ENCODE measurements at regions not wholly inside any gene's neighbourhood (a gene's known extent, or its start where the extent isn't known, plus 50 kb on each side); places are given as distances from the start of the nearest gene placed in this dataset.

DNA sequence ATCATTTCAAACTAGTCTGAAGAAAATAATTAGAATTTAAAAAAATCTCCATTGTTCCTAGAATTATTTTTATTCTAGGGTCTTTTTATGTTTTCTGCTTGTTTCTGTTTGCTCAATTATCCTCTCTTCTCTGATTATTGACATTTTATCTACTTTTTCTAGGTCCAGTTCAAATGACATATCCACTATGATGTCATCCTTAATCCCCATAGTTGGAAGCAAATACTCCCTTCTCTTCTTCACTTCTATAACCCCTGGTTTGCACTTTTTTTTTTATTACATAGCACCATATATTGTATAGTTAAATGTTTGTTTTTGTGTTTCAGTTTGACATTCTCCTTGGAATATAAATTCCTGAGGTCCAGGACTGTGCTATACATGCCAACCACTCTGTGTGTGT is 82.6 kb downstream of the CT47B1 start:
- Histone ChIP-seq H3K79me2 (ENCODE audit: control insufficient read depth, insufficient read depth, low read length) (no peaks in the 10 kb centered on the region), H3K9me3 (replicated peaks; ENCODE audit: control insufficient read depth, insufficient read depth, low read length) (no peaks in the 10 kb centered on the region), H3K4me3 (replicated peaks in 1 of 3; ENCODE audit: insufficient read depth in 1 of 3, low read depth in 1 of 3, low read length in 3 of 3) (no peak overlapping the region), H2AFZ (ENCODE audit: low read depth, low read length) (no peak overlapping the region), H3K9ac (replicated peaks; ENCODE audit: extremely low read depth, insufficient read depth, low read length) (no peak overlapping the region), H4K20me1 (replicated peaks; ENCODE audit: control insufficient read depth, extremely low read depth, insufficient read depth, low read length) (no peaks in the 10 kb centered on the region), H3K9me1 (replicated peaks; ENCODE audit: control insufficient read depth, extremely low read depth, insufficient read depth, low read length) (no peaks in the 10 kb centered on the region), H3K36me3 (ENCODE audit: control insufficient read depth in 2 of 2, extremely low read depth in 1 of 2, insufficient read depth in 2 of 2, low read length in 2 of 2) (no peaks in the 10 kb centered on the region), H3K4me2 (ENCODE audit: insufficient read depth, low read length) (no peak overlapping the region), H3K27me3 (ENCODE audit: control insufficient read depth in 2 of 2, insufficient read depth in 2 of 2, low read length in 2 of 2) (no peaks in the 10 kb centered on the region), H3K4me1 (ENCODE audit: control insufficient read depth, extremely low read depth, insufficient read depth, low read length) (peaks cover 65% of the 10 kb centered on the region), H3K27ac (ENCODE audit: insufficient read depth, low read depth, low read length) (peak overlapping the region; percentile 79)
- no peak for DNase-seq (ENCODE audit: low read depth, low spot score)
- FAIRE-seq, result no peak
- dilution Hi-C loops (cut with MboI; ENCODE audit: extremely low pct_ligation_motif_present, low sequenced_read_pairs) (no loop called here), intact Hi-C loops (cut with micrococcal nuclease) (loop anchor here (5.0 to 10.0 kb wide), 2 partner anchors 296 to 538 kb away; partner anchors contain the start of gene ZBTB33)
- TF ChIP-seq MAX (IDR thresholded peaks at IDR 0.05; ENCODE audit: insufficient read depth, insufficient read length) (no peak), FOS (IDR thresholded peaks at IDR 0.05; ENCODE audit: borderline replicate concordance, insufficient read depth, low read length) (no peak), POLR2AphosphoS5 (IDR thresholded peaks at IDR 0.05; ENCODE audit: insufficient read depth, low read depth, low read length) (no peak)
- ChIA-PET CTCF (no interaction called here), POLR2A (no interaction called here)
- BruUV-seq (replicated peaks), result no TSS peak

DNA sequence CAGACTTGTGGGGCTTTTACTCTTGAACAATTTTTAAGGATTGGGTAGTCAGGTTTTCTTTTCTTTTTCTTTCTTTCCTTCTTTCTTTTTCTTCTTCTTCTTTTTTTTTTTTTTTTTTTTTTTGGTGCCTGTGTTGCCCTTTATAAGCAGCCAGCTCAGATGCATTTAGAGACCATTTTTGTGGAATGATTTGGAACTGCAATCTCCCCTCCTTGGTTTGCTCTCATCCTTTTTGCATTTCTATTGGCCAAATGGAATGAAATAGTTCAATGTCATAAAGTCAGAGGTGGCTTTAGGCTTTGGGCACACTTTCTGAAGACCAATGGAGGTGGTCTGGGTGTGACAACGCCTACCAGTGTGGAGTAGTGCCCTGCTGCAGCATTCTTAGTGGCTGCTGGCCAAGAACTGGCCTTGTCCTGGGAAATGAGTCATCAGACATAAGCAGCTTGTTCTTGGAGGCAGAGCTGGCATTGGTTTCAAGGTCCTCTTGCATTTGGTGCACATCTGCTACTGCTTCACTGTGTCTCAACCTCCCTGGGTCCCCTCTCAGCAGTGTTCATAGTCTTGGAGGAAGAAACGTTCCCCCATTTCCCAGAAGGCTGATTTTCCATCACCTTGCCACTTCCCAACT is 84.5 kb downstream of the CT47B1 start:
- no TSS peak for BruUV-seq (replicated peaks)
- FAIRE-seq, result peak; percentile 92
- Histone ChIP-seq H3K4me2 (ENCODE audit: insufficient read depth, low read length) (no peak overlapping the region), H3K27me3 (ENCODE audit: control insufficient read depth in 2 of 2, insufficient read depth in 2 of 2, low read length in 2 of 2) (no peaks in the 10 kb centered on the region), H3K9ac (replicated peaks; ENCODE audit: extremely low read depth, insufficient read depth, low read length) (no peak overlapping the region), H3K36me3 (ENCODE audit: control insufficient read depth in 2 of 2, extremely low read depth in 1 of 2, insufficient read depth in 2 of 2, low read length in 2 of 2) (no peaks in the 10 kb centered on the region), H3K4me1 (ENCODE audit: control insufficient read depth, extremely low read depth, insufficient read depth, low read length) (peaks cover 46% of the 10 kb centered on the region), H2AFZ (ENCODE audit: low read depth, low read length) (no peak overlapping the region), H3K9me1 (replicated peaks; ENCODE audit: control insufficient read depth, extremely low read depth, insufficient read depth, low read length) (no peaks in the 10 kb centered on the region), H3K79me2 (ENCODE audit: control insufficient read depth, insufficient read depth, low read length) (no peaks in the 10 kb centered on the region), H3K9me3 (replicated peaks; ENCODE audit: control insufficient read depth, insufficient read depth, low read length) (no peaks in the 10 kb centered on the region), H3K4me3 (replicated peaks in 1 of 3; ENCODE audit: insufficient read depth in 1 of 3, low read depth in 1 of 3, low read length in 3 of 3) (no peak overlapping the region), H4K20me1 (replicated peaks; ENCODE audit: control insufficient read depth, extremely low read depth, insufficient read depth, low read length) (no peaks in the 10 kb centered on the region), H3K27ac (ENCODE audit: insufficient read depth, low read depth, low read length) (peak overlapping the region; percentile 41)
- DNase-seq (ENCODE audit: low read depth, low spot score), result peak; percentile 70
- dilution Hi-C loops (cut with MboI; ENCODE audit: extremely low pct_ligation_motif_present, low sequenced_read_pairs), result no loop called here
- CTCF ChIA-PET, result interaction anchor here (1.0 to 2.7 kb wide), 4 partner anchors 10 to 255 kb away, joined by 5 to 16 read pairs (median 10); no protein-coding TSS in a partner anchor
- intact Hi-C loops (cut with micrococcal nuclease), result loop anchor here (2.0 to 10.0 kb wide), 3 partner anchors 48 to 536 kb away; partner anchors contain the start of gene ZBTB33
- TF ChIP-seq JUN (IDR thresholded peaks at IDR 0.05; ENCODE audit: borderline replicate concordance, insufficient read depth, insufficient read length, low read depth), result peak; percentile 71
- TF ChIP-seq FOS (IDR thresholded peaks at IDR 0.05; ENCODE audit: borderline replicate concordance, insufficient read depth, low read length), result peak; percentile 51
- no peak for TF ChIP-seq GATA2 (IDR thresholded peaks at IDR 0.05; ENCODE audit: insufficient read depth, insufficient read length, low read depth, low read length)
- POLR2A ChIA-PET, result no interaction called here
